SK-N-SH treated with all-trans-retinoic acid at 6 μM for 48 hours (cell line): ENCODE measurements at regions not wholly inside any gene's neighbourhood (a gene's known extent, or its start where the extent isn't known, plus 50 kb on each side); places are given as distances from the start of the nearest gene placed in this dataset.

Experiments
- ATAC-seq: fragments of 200-7000 bp; cut with Tn5 transposase; 3 replicates; pipeline ENCODE4 v1.9.1; 2020; ENCODE audit warnings: mild to moderate bottlenecking, moderate library complexity
- BACH2 ChIP-seq: fragments of 250-450 bp; sonication (Bioruptor Pico); IDR thresholded peaks from 2 replicates; pipeline ENCODE4 v1.9.0; 2021; ENCODE audit warnings: mild to moderate bottlenecking, borderline replicate concordance
- CSDC2 ChIP-seq: fragments of 250-450 bp; sonication (Bioruptor Pico); IDR thresholded peaks from 2 replicates; pipeline ENCODE4 v1.5.0; 2020; ENCODE audit warnings: mild to moderate bottlenecking, moderate library complexity
- ESRRG ChIP-seq: fragments of 250-450 bp; sonication (Bioruptor Pico); IDR thresholded peaks from 2 replicates; pipeline ENCODE4 v1.6.1; 2021; ENCODE audit warnings: mild to moderate bottlenecking
- GLIS3 ChIP-seq: fragments of 250-450 bp; sonication (Bioruptor Pico); IDR thresholded peaks from 2 replicates; pipeline ENCODE4 v1.5.0; 2020; ENCODE audit warnings: mild to moderate bottlenecking, moderate library complexity
- ISL1 ChIP-seq: fragments of 250-450 bp; sonication (Bioruptor Pico); IDR thresholded peaks from 2 replicates; pipeline ENCODE4 v2.1.2; 2022; ENCODE audit warnings: mild to moderate bottlenecking, moderate library complexity
- OSR1 ChIP-seq: fragments of 250-450 bp; sonication (Bioruptor Pico); IDR thresholded peaks from 2 replicates; pipeline ENCODE4 v1.8.0; 2022; ENCODE audit warnings: moderate library complexity, mild to moderate bottlenecking, inconsistent platforms
- PPARA ChIP-seq: fragments of 250-450 bp; sonication (Bioruptor Pico); IDR thresholded peaks from 2 replicates; pipeline ENCODE4 v1.5.0; 2020; ENCODE audit warnings: mild to moderate bottlenecking, borderline replicate concordance
- RARB ChIP-seq: fragments of 250-450 bp; sonication (Bioruptor Pico); IDR thresholded peaks from 2 replicates; pipeline ENCODE4 v1.8.0; 2021; ENCODE audit warnings: mild to moderate bottlenecking, moderate library complexity
- SNAI2 ChIP-seq: fragments of 250-450 bp; sonication (Bioruptor Pico); IDR thresholded peaks from 2 replicates; pipeline ENCODE4 v1.5.0; 2020; ENCODE audit warnings: mild to moderate bottlenecking, moderate library complexity
- TCF4 ChIP-seq: fragments of 250-450 bp; sonication (Bioruptor Pico); IDR thresholded peaks from 2 replicates; pipeline ENCODE4 v1.8.0; 2021; ENCODE audit warnings: mild to moderate bottlenecking, moderate library complexity, borderline replicate concordance
- TOX ChIP-seq: fragments of 250-450 bp; sonication (Bioruptor Pico); IDR thresholded peaks from 2 replicates; pipeline ENCODE4 v1.8.0; 2021; ENCODE audit warnings: mild to moderate bottlenecking, moderate library complexity, borderline replicate concordance
- ZC3H10 ChIP-seq: fragments of 250-450 bp; sonication (Bioruptor Pico); IDR thresholded peaks from 2 replicates; pipeline ENCODE4 v1.5.1; 2021; ENCODE audit warnings: mild to moderate bottlenecking, moderate library complexity
- ZFP3 ChIP-seq: fragments of 250-450 bp; sonication (Bioruptor Pico); IDR thresholded peaks from 2 replicates; pipeline ENCODE4 v1.5.0; 2020; ENCODE audit warnings: mild to moderate bottlenecking, moderate library complexity
- ZFP30 ChIP-seq: fragments of 450-650 bp; formaldehyde crosslinking; IDR thresholded peaks from 2 replicates; pipeline ENCODE4 v1.5.0; 2022; ENCODE audit warnings: mild to moderate bottlenecking, moderate library complexity
- ZNF565 ChIP-seq: fragments of 450-650 bp; formaldehyde crosslinking; conservative IDR thresholded peaks from 2 replicates; pipeline ENCODE4 v1.5.0; 2020; ENCODE audit warnings: low read depth, mild to moderate bottlenecking, moderate library complexity
- ZNF70 ChIP-seq: fragments of 450-650 bp; formaldehyde crosslinking; IDR thresholded peaks from 2 replicates; pipeline ENCODE4 v1.5.0; 2020; ENCODE audit warnings: mild to moderate bottlenecking, moderate library complexity
- ZNF8 ChIP-seq: fragments of 450-650 bp; formaldehyde crosslinking; IDR thresholded peaks from 2 replicates; pipeline ENCODE4 v1.5.0; 2020; ENCODE audit warnings: mild to moderate bottlenecking, moderate library complexity
- TF ChIP-seq, protein P1 (sequence below): fragments of 250-450 bp; sonication (Bioruptor Pico); IDR thresholded peaks from 2 replicates; pipeline ENCODE4 v1.5.1; 2021; ENCODE audit warnings: mild to moderate bottlenecking, moderate library complexity
- TF ChIP-seq, protein P2 (sequence below): fragments of 250-450 bp; sonication (Bioruptor Pico); IDR thresholded peaks from 2 replicates; pipeline ENCODE4 v1.5.1; 2020; ENCODE audit warnings: low read depth, mild to moderate bottlenecking, moderate library complexity
- TF ChIP-seq, protein P3 (sequence below): fragments of 250-450 bp; sonication (Bioruptor Pico); IDR thresholded peaks from 2 replicates; pipeline ENCODE4 v1.8.0; 2021; ENCODE audit warnings: low read depth, mild to moderate bottlenecking, moderate library complexity, borderline replicate concordance
- TF ChIP-seq, protein P4 (sequence below): fragments of 250-450 bp; sonication (Bioruptor Pico); IDR thresholded peaks from 2 replicates; pipeline ENCODE4 v1.5.0; 2020; ENCODE audit warnings: mild to moderate bottlenecking, moderate library complexity

DNA sequence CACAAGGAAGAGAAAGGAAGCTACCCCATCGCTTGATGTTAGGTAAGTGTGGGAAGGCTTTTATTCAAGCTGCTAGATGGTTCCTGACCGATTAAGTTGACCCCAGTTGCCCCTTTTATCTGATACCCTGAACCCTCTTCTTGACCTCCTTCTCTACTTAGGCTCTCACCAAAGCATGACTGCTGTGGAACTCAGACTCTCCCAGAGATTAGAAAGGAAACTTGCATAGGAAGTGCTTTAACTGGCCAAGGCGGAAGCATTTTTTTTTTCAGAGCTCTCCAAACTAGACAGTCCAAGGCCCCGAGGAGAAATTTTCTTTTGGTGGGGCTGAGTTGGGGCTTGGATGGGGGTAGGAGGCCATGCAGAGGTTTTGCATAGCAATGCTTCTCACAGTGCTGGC, 101.3 kb upstream of the USP24 start:
- no peak for ATAC-seq
- TF ChIP-seq TOX (CRISPR knock-in tag): no peak
- TF ChIP-seq, protein P1, sequence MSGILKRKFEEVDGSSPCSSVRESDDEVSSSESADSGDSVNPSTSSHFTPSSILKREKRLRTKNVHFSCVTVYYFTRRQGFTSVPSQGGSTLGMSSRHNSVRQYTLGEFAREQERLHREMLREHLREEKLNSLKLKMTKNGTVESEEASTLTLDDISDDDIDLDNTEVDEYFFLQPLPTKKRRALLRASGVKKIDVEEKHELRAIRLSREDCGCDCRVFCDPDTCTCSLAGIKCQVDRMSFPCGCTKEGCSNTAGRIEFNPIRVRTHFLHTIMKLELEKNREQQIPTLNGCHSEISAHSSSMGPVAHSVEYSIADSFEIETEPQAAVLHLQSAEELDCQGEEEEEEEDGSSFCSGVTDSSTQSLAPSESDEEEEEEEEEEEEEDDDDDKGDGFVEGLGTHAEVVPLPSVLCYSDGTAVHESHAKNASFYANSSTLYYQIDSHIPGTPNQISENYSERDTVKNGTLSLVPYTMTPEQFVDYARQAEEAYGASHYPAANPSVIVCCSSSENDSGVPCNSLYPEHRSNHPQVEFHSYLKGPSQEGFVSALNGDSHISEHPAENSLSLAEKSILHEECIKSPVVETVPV (CRISPR knock-in tag): no peak
- TF ChIP-seq, protein P2, sequence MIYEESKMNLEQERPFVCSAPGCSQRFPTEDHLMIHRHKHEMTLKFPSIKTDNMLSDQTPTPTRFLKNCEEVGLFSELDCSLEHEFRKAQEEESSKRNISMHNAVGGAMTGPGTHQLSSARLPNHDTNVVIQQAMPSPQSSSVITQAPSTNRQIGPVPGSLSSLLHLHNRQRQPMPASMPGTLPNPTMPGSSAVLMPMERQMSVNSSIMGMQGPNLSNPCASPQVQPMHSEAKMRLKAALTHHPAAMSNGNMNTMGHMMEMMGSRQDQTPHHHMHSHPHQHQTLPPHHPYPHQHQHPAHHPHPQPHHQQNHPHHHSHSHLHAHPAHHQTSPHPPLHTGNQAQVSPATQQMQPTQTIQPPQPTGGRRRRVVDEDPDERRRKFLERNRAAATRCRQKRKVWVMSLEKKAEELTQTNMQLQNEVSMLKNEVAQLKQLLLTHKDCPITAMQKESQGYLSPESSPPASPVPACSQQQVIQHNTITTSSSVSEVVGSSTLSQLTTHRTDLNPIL (CRISPR knock-in tag): no peak
- no peak for TF ChIP-seq ZFP3 (CRISPR knock-in tag)
- TF ChIP-seq BACH2 (CRISPR knock-in tag): no peak
- TF ChIP-seq ZNF8 (CRISPR knock-in tag): no peak
- no peak for TF ChIP-seq ZNF70 (CRISPR knock-in tag)
- TF ChIP-seq, protein P3, sequence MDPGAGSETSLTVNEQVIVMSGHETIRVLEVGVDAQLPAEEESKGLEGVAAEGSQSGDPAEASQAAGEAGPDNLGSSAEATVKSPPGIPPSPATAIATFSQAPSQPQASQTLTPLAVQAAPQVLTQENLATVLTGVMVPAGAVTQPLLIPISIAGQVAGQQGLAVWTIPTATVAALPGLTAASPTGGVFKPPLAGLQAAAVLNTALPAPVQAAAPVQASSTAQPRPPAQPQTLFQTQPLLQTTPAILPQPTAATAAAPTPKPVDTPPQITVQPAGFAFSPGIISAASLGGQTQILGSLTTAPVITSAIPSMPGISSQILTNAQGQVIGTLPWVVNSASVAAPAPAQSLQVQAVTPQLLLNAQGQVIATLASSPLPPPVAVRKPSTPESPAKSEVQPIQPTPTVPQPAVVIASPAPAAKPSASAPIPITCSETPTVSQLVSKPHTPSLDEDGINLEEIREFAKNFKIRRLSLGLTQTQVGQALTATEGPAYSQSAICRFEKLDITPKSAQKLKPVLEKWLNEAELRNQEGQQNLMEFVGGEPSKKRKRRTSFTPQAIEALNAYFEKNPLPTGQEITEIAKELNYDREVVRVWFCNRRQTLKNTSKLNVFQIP: no peak
- TF ChIP-seq RARB (CRISPR knock-in tag): no peak
- TF ChIP-seq ZFP30: no peak
- no peak for TF ChIP-seq TCF4 (CRISPR knock-in tag)
- no peak for TF ChIP-seq ESRRG (CRISPR knock-in tag)
- no peak for TF ChIP-seq SNAI2 (CRISPR knock-in tag)
- TF ChIP-seq ZNF565 (CRISPR knock-in tag): no peak
- TF ChIP-seq PPARA (CRISPR knock-in tag): no peak
- TF ChIP-seq, all 23 proteins: peak for 0

DNA sequence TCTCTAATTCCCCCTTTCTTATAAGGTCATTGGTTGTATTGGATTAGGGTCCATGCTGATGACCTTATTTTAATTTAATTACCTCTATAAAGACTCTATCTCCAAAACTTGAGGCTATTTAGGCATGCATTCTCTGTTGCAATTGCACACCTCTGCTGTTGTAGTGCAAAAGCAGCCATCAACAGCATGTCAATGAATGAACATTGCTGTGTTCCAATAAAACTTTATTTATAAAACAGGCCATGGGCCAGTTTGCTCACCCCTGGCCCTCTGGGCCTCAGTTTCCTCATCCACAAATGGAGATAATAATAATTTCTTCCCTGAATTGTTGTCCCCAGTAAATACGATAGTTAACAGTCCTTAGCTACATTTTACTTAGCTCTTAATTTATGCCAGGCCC, 100.4 kb upstream of the USP24 start:
- ATAC-seq: no peak
- TF ChIP-seq BACH2 (CRISPR knock-in tag) (no peak), GLIS3 (CRISPR knock-in tag) (no peak), CSDC2 (CRISPR knock-in tag) (no peak), SNAI2 (CRISPR knock-in tag) (no peak), ZC3H10 (CRISPR knock-in tag) (no peak), ESRRG (CRISPR knock-in tag) (no peak)
- TF ChIP-seq, protein P1 (CRISPR knock-in tag): no peak
- TF ChIP-seq, protein P2 (CRISPR knock-in tag): no peak
- TF ChIP-seq, protein P4, sequence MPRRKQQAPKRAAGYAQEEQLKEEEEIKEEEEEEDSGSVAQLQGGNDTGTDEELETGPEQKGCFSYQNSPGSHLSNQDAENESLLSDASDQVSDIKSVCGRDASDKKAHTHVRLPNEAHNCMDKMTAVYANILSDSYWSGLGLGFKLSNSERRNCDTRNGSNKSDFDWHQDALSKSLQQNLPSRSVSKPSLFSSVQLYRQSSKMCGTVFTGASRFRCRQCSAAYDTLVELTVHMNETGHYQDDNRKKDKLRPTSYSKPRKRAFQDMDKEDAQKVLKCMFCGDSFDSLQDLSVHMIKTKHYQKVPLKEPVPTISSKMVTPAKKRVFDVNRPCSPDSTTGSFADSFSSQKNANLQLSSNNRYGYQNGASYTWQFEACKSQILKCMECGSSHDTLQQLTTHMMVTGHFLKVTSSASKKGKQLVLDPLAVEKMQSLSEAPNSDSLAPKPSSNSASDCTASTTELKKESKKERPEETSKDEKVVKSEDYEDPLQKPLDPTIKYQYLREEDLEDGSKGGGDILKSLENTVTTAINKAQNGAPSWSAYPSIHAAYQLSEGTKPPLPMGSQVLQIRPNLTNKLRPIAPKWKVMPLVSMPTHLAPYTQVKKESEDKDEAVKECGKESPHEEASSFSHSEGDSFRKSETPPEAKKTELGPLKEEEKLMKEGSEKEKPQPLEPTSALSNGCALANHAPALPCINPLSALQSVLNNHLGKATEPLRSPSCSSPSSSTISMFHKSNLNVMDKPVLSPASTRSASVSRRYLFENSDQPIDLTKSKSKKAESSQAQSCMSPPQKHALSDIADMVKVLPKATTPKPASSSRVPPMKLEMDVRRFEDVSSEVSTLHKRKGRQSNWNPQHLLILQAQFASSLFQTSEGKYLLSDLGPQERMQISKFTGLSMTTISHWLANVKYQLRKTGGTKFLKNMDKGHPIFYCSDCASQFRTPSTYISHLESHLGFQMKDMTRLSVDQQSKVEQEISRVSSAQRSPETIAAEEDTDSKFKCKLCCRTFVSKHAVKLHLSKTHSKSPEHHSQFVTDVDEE (CRISPR knock-in tag): no peak

DNA sequence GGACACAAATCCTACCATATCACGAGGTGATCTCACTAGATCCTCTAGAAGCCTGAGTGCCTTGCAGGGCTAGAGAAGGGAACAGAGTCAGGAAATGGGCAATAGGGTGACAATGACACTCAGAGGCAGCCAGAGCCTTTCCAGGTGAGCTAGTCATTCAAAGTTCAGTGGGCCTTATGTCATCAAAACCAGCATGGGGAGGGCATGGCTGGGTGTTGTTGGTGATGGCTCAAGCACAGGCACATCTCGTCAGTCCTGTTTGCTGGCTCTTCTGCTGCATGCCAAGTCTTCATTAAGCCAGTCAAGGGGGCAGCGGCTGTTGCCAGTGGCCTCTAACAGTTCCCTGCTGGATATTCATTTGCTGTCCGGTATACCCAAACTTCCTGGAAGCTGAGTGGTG, 99.6 kb upstream of the USP24 start:
- no peak for TF ChIP-seq BACH2 (CRISPR knock-in tag)
- TF ChIP-seq GLIS3 (CRISPR knock-in tag): no peak
- TF ChIP-seq OSR1 (CRISPR knock-in tag): no peak
- no peak for TF ChIP-seq ZFP30
- TF ChIP-seq CSDC2 (CRISPR knock-in tag): no peak
- TF ChIP-seq, protein P1 (CRISPR knock-in tag): no peak
- TF ChIP-seq, protein P4 (CRISPR knock-in tag): no peak
- no peak for TF ChIP-seq TOX (CRISPR knock-in tag)
- TF ChIP-seq RARB (CRISPR knock-in tag): no peak
- no peak for TF ChIP-seq ESRRG (CRISPR knock-in tag)
- no peak for TF ChIP-seq ISL1 (CRISPR knock-in tag)
- ATAC-seq: no peak
